HEK293 (cell line): ENCODE measurements at regions not wholly inside any gene's neighbourhood (a gene's known extent, or its start where the extent isn't known, plus 50 kb on each side); places are given as distances from the start of the nearest gene placed in this dataset.

Experiments used
- GLIS1 ChIP-seq: fragments of 450-650 bp; formaldehyde crosslinking; IDR thresholded peaks from 2 replicates; pipeline ENCODE4 v1.5.1; 2016; ENCODE audit warnings: missing biosample characterization, missing genetic modification characterization
- MZF1 ChIP-seq: fragments of 450-650 bp; formaldehyde crosslinking; IDR thresholded peaks from 2 replicates; pipeline ENCODE4 v1.5.1; 2017; ENCODE audit warnings: missing biosample characterization, missing genetic modification characterization, borderline replicate concordance
- YY1 ChIP-seq: fragments of 450-650 bp; formaldehyde crosslinking; IDR thresholded peaks from 2 replicates; pipeline ENCODE4 v1.5.1; 2018; ENCODE audit warnings: missing biosample characterization, missing genetic modification characterization
- TF ChIP-seq, protein P1 (sequence below): fragments of 450-650 bp; formaldehyde crosslinking; conservative IDR thresholded peaks from 2 replicates; pipeline ENCODE4 v1.5.1; 2016; ENCODE audit warnings: low read depth, missing biosample characterization, missing genetic modification characterization

DNA sequence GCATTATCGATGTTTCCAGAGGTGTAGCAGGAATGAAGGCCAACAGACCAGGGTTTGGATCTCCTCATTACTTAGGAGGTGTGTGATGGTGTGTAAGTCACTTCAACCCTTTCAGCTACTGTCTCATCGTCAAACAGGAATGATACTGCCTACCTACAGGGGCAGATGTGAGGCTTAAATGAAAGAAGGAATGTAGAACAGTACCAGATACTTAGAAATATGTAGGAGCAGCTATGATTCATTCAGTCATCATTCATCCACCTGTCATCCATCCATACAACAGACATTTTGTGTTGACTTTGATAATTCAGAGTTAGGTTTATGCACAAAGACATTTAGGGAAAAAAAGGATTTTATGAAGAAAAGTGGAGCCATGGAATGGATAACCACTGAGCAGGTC lies 486.9 kb upstream of the DAB1 start:
- no peak for TF ChIP-seq GLIS1 (tag by site-specific recombination)
- no peak for TF ChIP-seq MZF1 (tag by site-specific recombination)
- TF ChIP-seq, protein P1, sequence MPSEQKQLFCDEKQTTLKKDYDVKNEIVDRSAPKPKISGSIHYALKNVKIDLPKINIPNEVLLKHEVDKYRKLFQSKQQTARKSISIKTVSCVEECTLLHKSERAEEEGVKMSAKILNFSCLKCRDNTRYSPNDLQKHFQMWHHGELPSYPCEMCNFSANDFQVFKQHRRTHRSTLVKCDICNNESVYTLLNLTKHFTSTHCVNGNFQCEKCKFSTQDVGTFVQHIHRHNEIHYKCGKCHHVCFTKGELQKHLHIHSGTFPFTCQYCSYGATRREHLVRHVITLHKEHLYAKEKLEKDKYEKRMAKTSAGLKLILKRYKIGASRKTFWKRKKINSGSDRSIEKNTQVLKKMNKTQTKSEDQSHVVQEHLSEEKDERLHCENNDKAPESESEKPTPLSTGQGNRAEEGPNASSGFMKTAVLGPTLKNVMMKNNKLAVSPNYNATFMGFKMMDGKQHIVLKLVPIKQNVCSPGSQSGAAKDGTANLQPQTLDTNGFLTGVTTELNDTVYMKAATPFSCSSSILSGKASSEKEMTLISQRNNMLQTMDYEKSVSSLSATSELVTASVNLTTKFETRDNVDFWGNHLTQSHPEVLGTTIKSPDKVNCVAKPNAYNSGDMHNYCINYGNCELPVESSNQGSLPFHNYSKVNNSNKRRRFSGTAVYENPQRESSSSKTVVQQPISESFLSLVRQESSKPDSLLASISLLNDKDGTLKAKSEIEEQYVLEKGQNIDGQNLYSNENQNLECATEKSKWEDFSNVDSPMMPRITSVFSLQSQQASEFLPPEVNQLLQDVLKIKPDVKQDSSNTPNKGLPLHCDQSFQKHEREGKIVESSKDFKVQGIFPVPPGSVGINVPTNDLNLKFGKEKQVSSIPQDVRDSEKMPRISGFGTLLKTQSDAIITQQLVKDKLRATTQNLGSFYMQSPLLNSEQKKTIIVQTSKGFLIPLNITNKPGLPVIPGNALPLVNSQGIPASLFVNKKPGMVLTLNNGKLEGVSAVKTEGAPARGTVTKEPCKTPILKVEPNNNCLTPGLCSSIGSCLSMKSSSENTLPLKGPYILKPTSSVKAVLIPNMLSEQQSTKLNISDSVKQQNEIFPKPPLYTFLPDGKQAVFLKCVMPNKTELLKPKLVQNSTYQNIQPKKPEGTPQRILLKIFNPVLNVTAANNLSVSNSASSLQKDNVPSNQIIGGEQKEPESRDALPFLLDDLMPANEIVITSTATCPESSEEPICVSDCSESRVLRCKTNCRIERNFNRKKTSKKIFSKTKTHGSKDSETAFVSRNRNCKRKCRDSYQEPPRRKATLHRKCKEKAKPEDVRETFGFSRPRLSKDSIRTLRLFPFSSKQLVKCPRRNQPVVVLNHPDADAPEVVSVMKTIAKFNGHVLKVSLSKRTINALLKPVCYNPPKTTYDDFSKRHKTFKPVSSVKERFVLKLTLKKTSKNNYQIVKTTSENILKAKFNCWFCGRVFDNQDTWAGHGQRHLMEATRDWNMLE (tag by site-specific recombination), result no peak
- no peak for TF ChIP-seq YY1 (tag by site-specific recombination)
